GM19240 (cell line): ENCODE measurements at regions not wholly inside any gene's neighbourhood (a gene's known extent, or its start where the extent isn't known, plus 50 kb on each side); places are given as distances from the start of the nearest gene placed in this dataset.
"Not testable (repeated sequence)": the region's sequence is repeated elsewhere in the genome, so short reads cannot be mapped to it uniquely, and the experiment has no call there.

Source experiments
- DNase-seq: peaks from one replicate; pipeline ENCODE4 v3.0.0; 2011; ENCODE audit warnings: low spot score; ENCODE audit not compliant: insufficient read length

DNA sequence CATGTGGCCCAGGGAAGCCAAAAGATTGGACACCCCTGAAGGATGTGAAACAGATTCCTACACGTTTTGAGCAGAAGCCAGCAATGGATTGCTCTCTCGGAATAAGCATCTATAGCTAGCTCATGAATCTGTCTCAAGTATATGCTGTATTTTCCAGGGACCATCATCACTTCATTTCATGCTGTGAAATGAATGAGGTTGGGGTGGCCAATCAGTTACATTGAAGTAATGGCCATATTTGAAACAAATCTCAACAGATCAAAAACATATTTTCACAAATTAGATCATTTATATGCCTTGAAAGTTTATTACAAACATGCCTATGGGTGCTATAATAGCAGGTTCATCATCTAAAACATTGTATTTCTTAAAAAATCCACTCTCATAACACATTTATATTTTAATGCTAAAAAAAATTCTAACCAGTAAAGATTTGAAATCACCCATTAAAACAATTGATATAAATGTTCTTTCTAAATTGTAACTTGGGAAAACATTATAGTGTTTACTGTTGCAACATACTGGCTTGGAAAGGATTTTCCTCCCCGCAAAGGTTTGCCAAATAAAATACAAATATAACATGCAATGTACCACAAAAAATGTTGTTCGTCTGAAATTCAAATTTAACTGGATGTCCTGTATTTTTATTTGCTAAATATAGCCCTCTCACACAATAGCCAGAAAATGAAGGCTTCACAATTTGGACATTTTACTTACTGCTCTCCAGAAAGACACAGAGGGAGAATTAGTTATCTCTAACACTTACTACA is 743.6 kb downstream of the KCNJ2 start:
- no peak for DNase-seq

DNA sequence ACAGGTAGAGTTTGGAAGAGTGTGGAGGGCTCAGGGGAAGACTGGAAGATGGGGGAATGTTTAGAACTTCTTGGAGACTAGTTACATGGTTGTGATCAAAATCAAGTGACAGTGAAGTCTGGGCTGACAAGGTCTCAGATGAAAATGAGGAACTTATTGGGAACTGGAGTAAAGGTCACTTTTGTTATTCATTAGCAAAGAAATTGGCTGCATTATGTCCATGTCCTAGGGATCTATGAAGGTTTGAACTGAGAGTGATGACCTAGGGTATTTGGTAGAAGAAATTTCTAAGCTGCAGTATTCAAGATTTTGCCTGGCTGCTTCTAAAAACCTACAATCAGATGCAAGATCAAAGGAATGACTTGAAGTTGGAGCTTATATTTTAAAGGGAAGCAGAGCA is 747.1 kb downstream of the KCNJ2 start:
- DNase-seq, result no peak

DNA sequence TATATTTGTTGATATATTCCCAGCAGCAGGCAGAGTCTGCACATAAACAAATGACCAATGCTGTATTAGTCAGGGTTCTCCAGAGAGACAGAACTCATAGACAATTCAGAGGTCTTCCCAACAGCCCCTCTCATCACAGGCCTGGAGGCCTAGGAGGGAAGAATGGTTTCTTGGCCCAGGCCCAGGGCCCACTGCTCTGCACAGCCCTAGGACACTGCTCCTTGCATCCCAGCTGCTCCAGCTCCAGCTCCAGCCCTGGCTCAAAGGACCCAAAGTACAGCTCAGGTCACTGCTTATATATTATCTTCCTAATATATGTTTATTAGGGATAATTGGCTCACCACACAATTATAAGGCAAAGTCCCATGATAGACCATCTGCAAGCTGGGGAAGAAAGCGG is 749.9 kb downstream of the KCNJ2 start:
- no peak for DNase-seq

DNA sequence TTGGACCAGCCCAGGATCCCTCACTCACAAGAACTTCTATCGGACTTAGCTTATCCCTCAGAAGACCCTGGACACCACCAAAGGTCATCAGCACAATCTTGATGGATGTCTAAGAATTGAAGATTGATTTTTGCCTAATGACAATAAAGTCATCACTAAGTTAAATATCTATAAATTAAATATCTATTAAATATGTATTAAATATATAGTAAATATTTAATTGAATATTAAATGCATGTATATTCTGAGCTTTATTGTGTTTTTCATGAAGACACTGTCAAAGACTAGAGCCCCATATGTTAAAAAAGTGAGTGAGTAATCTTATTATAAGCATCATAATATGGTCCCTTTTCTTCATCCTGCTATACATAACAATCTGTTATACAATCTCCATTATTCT is 751.1 kb downstream of the KCNJ2 start:
- DNase-seq, result no peak

DNA sequence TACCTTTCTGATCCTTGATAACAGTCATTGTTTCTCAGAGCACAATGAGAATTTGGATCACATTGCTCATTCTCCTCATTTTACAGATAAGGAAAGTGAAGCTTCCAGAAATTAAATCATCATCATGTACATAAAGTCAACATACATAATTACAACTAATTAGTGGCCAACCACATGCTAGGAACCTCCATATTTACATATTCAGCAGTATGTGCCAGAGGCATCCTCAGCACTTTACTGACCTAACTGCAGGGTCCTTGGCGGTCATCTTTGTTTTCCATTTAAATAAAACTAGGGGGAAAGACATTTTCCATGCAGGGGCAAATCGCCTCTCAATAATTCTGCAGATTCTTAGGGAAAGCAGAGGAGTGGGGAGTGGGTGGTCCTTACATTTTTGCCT is 752.9 kb downstream of the KCNJ2 start:
- DNase-seq, result no peak

DNA sequence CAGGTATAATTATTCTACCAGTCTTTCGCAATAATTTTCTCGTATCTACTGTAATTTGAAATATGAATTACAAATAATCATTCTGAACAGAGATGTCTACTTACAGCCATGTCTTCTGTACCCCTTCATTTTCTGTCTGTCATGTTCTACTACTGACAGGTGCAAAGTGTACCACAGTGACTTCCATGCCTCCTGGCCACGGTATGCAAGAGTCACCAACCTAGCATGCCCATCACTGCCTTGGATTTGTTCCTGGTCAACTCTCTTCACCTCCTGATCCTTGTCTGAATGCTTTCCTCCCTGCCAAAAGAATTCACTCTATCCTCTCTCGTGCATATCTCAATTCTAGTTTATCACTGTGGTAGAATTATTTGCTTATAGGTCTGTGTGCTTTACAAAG is 755.4 kb downstream of the KCNJ2 start:
- DNase-seq, result no peak

DNA sequence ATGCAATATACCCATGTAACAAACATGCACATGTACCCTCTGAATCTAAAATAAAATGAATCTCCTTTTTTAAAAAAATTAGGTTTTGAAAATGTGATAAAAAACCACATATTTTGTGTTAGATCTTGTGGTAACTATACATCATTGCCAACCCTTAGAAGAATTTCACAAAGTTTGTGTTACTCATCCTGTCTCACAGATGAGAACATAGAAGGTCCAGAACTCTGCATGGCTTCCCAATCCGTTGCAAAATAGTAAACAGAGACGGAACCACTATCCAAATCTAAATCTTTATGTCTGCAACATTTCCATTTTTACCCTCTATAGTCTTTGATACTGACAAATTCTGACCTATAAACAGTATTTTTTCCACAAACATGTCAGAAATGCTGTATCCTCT is 759.9 kb downstream of the KCNJ2 start:
- DNase-seq, result no peak

DNA sequence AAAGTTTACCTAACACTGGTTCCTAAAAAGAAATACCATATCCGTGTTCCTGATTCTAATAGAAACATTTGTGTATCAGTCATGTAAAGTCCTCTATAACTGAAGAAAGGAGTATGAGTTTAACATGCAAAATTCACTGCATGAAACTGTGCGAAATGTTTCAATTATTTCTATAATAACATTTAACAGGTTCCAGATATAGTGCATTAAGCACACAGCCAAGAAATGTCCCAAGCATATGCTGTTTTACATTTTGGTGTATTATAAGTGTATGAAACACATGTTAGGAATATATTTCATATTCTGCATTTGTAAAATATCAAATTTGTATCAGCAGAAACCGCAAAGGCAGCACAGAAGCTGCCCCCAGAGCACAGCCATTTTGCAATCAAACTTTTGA is 764.9 kb downstream of the KCNJ2 start:
- no peak for DNase-seq

DNA sequence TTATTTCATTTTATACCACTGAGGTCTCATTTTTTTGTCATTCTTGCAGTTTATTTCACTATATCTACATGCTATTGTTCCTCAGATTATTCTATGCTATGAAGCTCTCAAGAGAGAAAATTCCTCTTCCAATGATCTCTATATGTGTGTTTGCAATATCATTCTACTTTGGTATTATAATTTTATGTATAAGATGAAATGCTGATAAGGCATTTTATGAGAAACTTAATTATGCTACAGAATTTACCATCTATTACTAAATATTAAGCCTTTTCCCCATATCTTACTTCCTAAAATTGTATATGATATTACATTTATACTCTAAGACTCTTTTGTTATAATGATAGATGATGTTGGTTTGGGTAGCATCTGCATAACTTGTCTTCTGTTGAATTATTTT is 765.5 kb downstream of the KCNJ2 start:
- no peak for DNase-seq

DNA sequence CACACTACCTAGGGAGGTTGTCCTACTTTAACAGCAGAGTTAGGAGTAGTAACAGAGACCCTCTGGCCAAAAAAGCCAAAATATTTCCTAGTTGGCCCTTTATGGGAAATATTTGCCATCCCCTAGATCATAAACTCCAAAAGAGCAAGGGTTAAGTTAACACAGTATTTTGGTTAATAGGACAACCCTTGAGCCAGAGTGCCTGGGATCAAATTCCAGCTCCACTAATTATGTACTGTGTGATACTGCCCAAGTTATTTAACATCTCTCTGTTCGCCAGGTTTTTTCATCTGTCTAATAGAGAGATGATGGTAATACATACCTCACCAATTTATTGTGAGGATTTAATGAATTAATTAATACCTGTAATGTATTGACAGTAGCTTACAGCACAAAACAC is 767.4 kb downstream of the KCNJ2 start:
- DNase-seq, result no peak

DNA sequence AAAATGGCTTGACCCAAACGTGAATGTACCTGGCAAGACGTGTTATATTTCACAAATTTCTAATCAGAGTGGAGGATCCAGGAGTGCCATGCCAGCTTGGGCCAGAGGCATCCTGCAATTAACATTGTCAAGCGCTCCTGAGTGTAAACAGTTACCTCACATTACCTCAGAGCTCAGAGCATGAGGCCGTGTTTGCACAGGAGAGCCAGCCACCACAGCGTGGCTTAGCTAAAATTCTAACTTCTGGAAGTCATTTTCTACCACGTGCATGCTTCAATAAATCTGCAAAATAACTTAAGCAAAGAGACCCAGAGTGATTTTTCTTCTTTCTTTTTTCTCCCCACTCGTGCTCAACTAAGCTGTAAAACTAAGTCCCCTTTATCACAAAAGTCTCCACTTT is 769.0 kb downstream of the KCNJ2 start:
- no peak for DNase-seq

DNA sequence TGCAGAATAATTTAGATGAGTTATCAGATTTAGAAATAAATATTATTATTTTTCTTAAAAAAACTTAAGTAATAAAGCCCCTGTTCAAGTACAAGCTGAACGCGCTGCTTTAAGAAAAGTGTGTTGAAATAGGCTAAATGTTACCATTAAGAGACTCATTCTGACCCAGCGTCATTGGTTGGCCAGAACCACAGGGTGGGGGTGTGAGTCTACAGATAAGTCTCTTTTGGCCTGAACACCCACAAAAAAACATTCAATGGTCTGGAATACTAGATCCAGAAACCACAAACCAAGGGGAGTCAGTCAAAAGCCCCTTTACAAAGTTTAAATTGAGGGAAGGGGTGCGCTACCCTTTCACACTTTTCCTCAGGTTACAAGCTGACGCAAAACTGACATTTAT is 776.1 kb downstream of the KCNJ2 start:
- DNase-seq, result no peak

DNA sequence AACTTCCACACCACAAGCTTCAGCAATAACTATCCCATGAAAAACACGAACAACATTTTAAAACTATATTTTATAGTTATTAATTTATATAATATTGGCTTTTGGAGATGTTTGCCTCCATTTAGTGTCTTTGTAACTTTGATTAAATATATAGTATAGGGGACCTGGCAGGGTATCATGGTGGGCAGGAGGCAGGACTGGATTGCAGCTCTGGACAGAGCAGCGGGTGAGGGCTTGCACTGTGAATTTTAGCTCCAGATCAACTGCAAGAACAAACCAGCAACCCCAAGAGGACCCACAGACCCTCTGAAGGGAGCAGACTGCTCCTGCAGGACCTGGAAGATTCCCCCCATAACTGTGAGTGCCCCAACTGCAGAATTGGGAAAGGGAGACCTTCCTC is 777.9 kb downstream of the KCNJ2 start:
- DNase-seq, result no peak

DNA sequence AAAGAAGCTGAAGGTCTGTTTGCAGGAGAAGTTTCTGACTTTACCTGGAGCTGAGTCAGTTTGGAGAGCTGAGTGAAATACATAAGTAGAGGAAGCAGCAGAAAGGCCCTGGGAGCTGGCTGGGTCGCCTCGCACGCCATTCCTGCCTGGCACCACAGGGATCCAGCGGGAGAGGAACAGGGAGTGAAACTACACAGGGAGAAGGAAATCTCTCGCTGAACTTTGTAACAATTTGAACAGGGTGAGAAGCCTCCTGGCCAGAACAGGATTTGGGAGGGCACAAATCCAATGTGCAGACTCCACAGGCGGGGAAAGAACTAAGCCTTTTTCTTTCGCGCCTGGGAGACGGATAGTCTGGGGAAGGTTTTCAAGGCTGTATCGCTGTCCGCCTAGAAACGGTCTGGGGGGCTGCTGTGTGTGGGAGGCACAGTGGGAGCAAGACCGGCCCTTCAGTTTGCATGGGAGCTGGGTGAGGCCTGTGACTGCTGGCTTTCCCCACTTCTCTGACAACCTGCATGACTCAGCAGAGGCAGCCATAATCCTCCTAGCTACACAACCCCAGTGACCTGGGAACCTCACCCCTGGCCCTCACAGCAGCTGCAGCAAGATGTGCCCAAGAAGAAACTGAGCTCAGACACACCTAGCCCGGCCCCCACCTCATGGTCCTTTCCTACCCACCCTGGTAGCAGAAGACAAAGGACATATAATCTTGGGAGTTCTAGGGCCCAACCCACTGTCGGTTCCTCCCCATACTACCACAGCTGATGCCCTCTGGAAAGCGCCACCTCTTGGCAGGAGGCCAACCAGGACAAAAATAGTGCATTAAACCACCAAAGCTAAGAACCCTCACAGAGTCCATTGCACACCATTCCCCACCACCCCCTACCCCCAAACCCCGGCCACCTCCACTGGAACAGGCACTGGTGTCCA is 778.6 kb downstream of the KCNJ2 start:
- DNase-seq, result no peak

DNA sequence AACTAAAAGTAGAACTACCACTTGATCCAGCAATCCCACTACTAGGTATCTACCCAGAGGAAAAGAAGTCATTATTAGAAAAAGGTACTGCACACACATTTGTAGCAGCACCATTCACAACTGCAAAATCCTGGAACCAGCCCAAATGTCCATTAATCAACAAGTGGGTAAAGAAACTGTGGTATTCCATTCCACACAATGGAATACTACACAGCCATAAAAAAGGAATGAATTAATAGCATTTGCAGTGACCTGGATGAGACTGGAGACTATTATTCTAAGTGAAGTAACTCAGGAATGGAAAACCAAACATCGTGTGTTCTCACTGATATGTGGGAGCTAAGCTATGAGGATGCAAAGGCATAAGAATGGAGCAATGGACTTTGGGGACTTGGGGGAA is 783.8 kb downstream of the KCNJ2 start:
- DNase-seq, result not testable (repeated sequence)

DNA sequence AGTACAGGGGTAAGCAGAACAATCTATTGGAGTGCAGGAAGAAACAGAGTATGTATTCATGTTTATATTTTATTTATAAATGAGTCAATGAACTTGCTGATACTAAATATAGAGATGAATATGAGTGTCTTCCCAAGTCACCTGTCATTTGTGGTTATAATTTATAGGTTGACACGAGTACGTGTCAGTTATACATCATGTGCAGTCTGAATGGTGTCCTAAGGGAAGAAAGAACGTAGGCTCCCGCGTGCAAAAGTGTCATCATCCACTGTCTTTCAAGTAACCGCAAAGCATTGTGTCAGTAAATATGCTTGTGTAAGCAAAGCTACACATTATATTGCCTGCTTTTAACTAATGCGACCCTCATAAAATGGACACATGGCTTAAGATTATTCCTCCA is 786.1 kb downstream of the KCNJ2 start:
- DNase-seq, result no peak

DNA sequence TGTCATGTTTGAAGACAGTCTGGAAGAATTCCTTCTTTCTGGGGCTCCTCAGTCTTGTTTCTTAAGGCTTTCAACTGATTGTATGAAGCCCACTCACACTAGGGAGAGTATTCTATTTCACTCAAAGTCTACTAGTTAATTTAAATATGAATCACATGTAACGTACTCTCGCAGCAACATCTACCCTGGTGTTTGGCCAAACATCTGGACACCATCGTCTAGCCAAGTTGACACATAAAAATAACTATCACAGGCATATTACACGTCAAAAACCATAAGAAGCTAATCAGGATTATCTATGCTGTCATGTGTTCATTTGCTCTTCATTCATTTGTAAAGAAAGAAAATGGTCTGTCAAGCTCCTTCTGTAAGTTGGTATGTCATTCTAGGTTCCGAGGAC is 787.4 kb downstream of the KCNJ2 start:
- no peak for DNase-seq

DNA sequence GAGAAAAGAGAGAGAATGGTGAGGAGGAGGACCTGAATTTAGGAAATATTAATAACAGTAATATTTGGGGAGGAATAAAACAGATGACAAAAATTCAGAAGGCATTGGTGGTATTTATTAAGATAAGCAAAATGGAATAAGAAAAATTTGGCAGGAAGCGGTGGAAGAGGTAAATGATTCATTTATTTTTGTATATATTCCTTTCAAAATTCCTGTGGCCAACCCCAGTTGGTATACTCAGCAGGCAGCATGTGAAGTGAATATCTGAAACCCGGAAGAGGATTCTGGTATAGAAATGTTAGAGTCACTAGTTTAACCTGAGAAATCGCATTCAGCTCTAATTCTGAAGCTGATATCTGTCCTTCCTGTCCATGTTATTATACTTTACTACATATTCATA is 792.0 kb downstream of the KCNJ2 start:
- no peak for DNase-seq

DNA sequence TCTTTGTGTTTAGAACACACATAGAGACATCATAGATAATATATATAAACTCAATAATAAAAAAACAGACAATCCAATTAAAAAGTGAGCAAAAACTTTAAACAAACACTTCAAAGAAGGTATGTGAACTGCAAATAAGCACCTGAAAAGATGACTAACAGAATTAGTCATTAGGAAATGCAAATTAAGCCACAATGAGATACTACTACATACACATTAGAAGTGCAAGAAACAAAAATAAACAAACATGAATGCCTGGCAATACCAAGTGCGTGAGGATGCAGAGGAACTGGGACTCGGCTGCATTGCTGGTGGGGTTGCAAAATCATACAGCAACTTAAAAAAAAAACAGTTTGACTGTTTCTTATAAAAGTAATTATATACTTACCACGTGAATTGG is 799.0 kb downstream of the KCNJ2 start:
- no peak for DNase-seq

DNA sequence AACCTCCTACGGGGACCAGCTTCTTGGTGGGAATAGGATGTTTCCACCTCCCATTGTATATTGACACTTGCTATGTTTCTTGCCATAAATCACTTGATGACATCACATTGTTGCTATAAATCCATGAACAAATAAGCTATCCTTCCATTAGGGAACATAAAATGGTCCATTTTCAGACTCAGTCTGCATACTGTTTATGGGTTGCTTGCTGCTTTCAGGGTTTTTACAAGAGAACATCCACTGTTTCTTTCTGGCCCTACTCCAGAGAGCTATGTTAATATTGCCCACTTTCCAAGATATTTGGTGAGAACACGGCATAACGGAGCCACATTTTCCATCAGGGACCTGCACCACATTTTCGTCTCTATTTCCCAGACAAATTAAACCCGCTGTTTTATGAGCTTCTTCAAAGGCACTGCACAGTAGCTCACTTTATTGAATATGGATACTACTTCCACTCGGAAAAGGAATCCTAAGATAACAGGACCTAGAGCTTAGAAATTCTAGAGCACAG is 800.2 kb downstream of the KCNJ2 start:
- DNase-seq, result no peak

DNA sequence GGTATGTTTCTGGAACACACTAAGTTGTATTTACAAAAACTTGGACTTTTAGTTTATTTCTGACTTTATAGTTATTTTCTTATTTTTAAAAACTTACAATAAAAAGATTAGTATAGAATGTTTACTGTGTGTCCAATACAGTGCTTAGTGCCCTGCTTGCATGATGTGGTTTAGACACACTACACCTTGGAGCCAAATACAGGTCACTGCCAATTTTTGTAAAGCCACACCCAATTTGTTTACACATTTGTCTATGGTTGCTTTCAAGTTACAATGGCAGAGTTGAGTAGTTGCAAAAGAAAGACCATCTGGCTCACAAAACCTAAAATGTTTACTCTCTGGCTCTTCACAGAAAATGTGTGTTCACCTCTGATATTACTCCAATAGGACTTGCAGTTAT is 807.1 kb downstream of the KCNJ2 start:
- no peak for DNase-seq

DNA sequence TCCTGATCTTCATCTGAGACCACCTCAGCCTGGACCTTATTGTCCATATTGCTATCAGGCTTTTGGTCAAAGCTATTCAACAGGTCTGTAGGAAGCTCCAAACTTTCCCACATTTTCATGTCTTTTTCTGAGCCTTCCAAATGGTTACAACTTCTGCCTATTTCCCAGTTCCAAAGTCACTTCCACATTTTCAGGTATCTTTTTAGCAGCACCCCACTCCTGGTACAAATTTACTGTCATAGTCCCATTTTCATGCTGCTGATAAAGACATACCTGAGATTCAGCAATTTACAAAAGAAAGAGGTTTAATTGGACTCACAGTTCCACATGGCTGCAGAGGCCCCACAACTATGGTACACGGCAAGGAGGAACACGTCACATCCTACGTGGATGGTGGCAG is 815.5 kb downstream of the KCNJ2 start:
- no peak for DNase-seq
